Progenitor cell of endocrine pancreas (in vitro differentiated cells): ENCODE measurements at regions not wholly inside any gene's neighbourhood (a gene's known extent, or its start where the extent isn't known, plus 50 kb on each side); places are given as distances from the start of the nearest gene placed in this dataset.

Experiments used
- DNase-seq: peaks from one replicate; pipeline ENCODE4 v3.0.0; 2021; ENCODE audit warnings: low spot score; ENCODE audit not compliant: unreplicated experiment
- H3K27ac Mint-ChIP-seq: 2 replicates; pipeline ENCODE4 v1.8.0; 2021; ENCODE audit warnings: mild to moderate bottlenecking, moderate library complexity, mixed read lengths
- H3K27me3 Mint-ChIP-seq: 2 replicates; pipeline ENCODE4 v1.8.0; 2021; ENCODE audit warnings: mixed read lengths
- H3K36me3 Mint-ChIP-seq: 2 replicates; pipeline ENCODE4 v1.8.0; 2022; ENCODE audit warnings: mixed read lengths; ENCODE audit not compliant: insufficient read depth
- H3K4me1 Mint-ChIP-seq: 2 replicates; pipeline ENCODE4 v1.8.0; 2021; ENCODE audit warnings: low read depth, mixed read lengths
- H3K4me3 Mint-ChIP-seq: 2 replicates; pipeline ENCODE4 v1.8.0; 2021; ENCODE audit warnings: low read depth, mild to moderate bottlenecking, moderate library complexity, mixed read lengths
- H3K9me3 Mint-ChIP-seq: 2 replicates; pipeline ENCODE4 v1.8.0; 2021; ENCODE audit warnings: low read depth, mixed read lengths
- CTCF ChIP-seq: fragments of 200-600 bp; sonication (generic); IDR thresholded peaks from one replicate; pipeline ENCODE4 v1.5.0; 2021; ENCODE audit warnings: antibody characterized with exemption, mild to moderate bottlenecking; ENCODE audit not compliant: unreplicated experiment

- no peaks in the 10 kb centered on the region for H3K9me3 Mint-ChIP-seq
- H3K4me3 Mint-ChIP-seq = no peak overlapping the region
- DNase-seq = no peak
- no peaks in the 10 kb centered on the region for H3K4me1 Mint-ChIP-seq
- H3K27me3 Mint-ChIP-seq = no peaks in the 10 kb centered on the region
- no peaks in the 10 kb centered on the region for H3K36me3 Mint-ChIP-seq
- TF ChIP-seq CTCF = no peak
- H3K27ac Mint-ChIP-seq = no peak overlapping the region
These were observed 2347.9 kb upstream of the ACO1 start for GRCh38 chr9:30036558-30036957.

GRCh38 chr9:30039712-30040111 is 2344.7 kb upstream of the ACO1 start:
- Mint-ChIP-seq H3K4me1 (no peaks in the 10 kb centered on the region), H3K36me3 (no peaks in the 10 kb centered on the region), H3K4me3 (no peak overlapping the region), H3K9me3 (no peaks in the 10 kb centered on the region), H3K27ac (no peak overlapping the region), H3K27me3 (no peaks in the 10 kb centered on the region)
- no peak for TF ChIP-seq CTCF
- no peak for DNase-seq

GRCh38 chr9:30048396-30048795 is 2336.0 kb upstream of the ACO1 start:
- H3K4me3 Mint-ChIP-seq = no peak overlapping the region
- no peaks in the 10 kb centered on the region for H3K27me3 Mint-ChIP-seq
- no peak for DNase-seq
- TF ChIP-seq CTCF = no peak
- no peaks in the 10 kb centered on the region for H3K4me1 Mint-ChIP-seq
- H3K27ac Mint-ChIP-seq = no peak overlapping the region
- no peaks in the 10 kb centered on the region for H3K9me3 Mint-ChIP-seq
- no peaks in the 10 kb centered on the region for H3K36me3 Mint-ChIP-seq

- no peaks in the 10 kb centered on the region for H3K36me3 Mint-ChIP-seq
- H3K9me3 Mint-ChIP-seq = no peaks in the 10 kb centered on the region
- H3K27ac Mint-ChIP-seq = no peak overlapping the region
- TF ChIP-seq CTCF = no peak
- H3K4me3 Mint-ChIP-seq = no peak overlapping the region
- H3K27me3 Mint-ChIP-seq = no peaks in the 10 kb centered on the region
- DNase-seq = no peak
- H3K4me1 Mint-ChIP-seq = no peaks in the 10 kb centered on the region
These were observed 2326.0 kb upstream of the ACO1 start for GRCh38 chr9:30058463-30058862.

GRCh38 chr9:30060976-30061375 is 2323.5 kb upstream of the ACO1 start:
- TF ChIP-seq CTCF = no peak
- Mint-ChIP-seq H3K27ac (no peak overlapping the region), H3K36me3 (no peaks in the 10 kb centered on the region), H3K27me3 (no peaks in the 10 kb centered on the region), H3K9me3 (no peaks in the 10 kb centered on the region), H3K4me3 (no peak overlapping the region), H3K4me1 (no peaks in the 10 kb centered on the region)
- DNase-seq = no peak
